OCI-LY3 (cell line): ENCODE measurements at regions not wholly inside any gene's neighbourhood (a gene's known extent, or its start where the extent isn't known, plus 50 kb on each side); places are given as distances from the start of the nearest gene placed in this dataset.

Source experiments
- H2AFZ ChIP-seq: fragments of 200-600, 300-600 bp; shearing (Covaris generic); 2 replicates; pipeline ENCODE4 v1.6.0; 2014; ENCODE audit warnings: antibody characterized with exemption, low read depth, low read length
- H3K27ac ChIP-seq: fragments of 200-600, 300-600 bp; sonication (generic); 2 replicates; pipeline ENCODE4 v1.5.1; 2014; ENCODE audit warnings: mild to moderate bottlenecking, low read length, moderate library complexity, mixed read lengths
- H3K27me3 ChIP-seq: fragments of 200-600, 300-600 bp; sonication (generic); 2 replicates; pipeline ENCODE4 v1.6.1; 2014; ENCODE audit warnings: low read depth, low read length, mixed read lengths
- H3K36me3 ChIP-seq: fragments of 200-600, 300-600 bp; sonication (generic); replicated peaks from 2 replicates; pipeline ENCODE3; 2014; ENCODE audit warnings: low read depth, low read length, mixed read lengths
- H3K4me1 ChIP-seq: fragments of 300-600, 200-600 bp; sonication (generic); 2 replicates; pipeline ENCODE4 v1.6.1; 2014; ENCODE audit warnings: low read length, mixed read lengths
- H3K4me2 ChIP-seq: fragments of 200-600, 300-600 bp; sonication (generic); 2 replicates; pipeline ENCODE4 v1.6.1; 2014; ENCODE audit warnings: low read length, mixed read lengths
- H3K4me3 ChIP-seq: fragments of 300-600, 200-600 bp; sonication (generic); 2 replicates; pipeline ENCODE4 v1.5.1; 2014; ENCODE audit warnings: antibody characterized with exemption, mild to moderate bottlenecking, low read length, moderate library complexity
- H3K79me2 ChIP-seq: fragments of 300-600, 200-600 bp; shearing (Covaris generic); 2 replicates; pipeline ENCODE4 v1.6.1; 2014; ENCODE audit warnings: mild to moderate bottlenecking, low read length, mixed read lengths
- H3K9ac ChIP-seq: fragments of 300-600, 200-600 bp; shearing (Covaris generic); 2 replicates; pipeline ENCODE4 v1.6.0; 2014; ENCODE audit warnings: mild to moderate bottlenecking, low read length, moderate library complexity
- H3K9me3 ChIP-seq: fragments of 200-600, 300-600 bp; shearing (Covaris generic); 2 replicates; pipeline ENCODE4 v1.6.1; 2014; ENCODE audit warnings: low read length, mixed read lengths; ENCODE audit not compliant: insufficient read depth
- H4K20me1 ChIP-seq: fragments of 200-600, 300-600 bp; sonication (generic); 2 replicates; pipeline ENCODE4 v1.6.1; 2016; ENCODE audit warnings: low read length, mixed read lengths; ENCODE audit not compliant: insufficient read depth
- EZH2phosphoT487 ChIP-seq: fragments of 200-600 bp; shearing (Covaris generic); IDR thresholded peaks from 2 replicates; pipeline ENCODE4 v1.6.1; 2018; ENCODE audit warnings: antibody characterized with exemption, mixed run types, low read depth
- TF ChIP-seq, protein P1 (sequence below): fragments of 200-600, 300-600 bp; sonication (generic); IDR thresholded peaks from 2 replicates; pipeline ENCODE4 v1.5.1; 2014; ENCODE audit warnings: antibody characterized with exemption, low read length, low read depth

DNA sequence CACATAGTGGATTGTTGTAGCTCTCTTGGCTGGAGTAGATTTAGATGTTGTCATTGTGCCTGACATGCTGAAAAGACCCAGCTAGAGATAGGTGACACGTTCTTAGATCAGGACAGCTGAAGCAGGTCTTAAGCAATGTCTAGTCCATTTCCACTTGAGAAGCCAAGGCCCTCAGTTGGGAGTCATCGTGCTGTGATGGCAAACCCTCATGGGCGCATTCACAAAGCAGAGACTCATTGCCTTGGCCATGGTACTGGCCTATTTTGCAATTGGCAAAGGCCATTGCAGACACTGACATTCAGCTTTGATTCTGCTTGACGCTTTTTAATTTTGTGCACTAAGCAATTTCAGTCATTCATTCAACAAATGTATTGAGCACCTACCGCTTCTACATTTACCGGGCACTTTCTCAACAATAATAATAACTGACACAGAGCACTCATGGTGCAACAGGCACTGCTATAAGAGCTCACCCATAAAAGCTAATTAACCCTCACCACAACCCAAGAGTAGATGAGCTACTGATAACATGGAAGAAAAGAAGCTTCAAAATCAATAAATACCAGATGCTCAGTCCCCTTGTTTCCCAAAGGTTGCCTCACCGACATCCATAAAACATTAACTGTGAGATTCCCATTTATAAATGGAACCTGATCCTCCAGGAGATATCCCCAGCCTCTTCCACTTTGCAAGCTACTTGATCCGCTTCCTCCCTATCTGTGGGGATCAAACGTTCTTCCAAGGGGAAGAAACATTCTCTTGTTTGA lies 200.1 kb downstream of the TLE3 start:
- Histone ChIP-seq H3K27me3 (peaks cover 56% of the 10 kb centered on the region), H4K20me1 (no peaks in the 10 kb centered on the region)

DNA sequence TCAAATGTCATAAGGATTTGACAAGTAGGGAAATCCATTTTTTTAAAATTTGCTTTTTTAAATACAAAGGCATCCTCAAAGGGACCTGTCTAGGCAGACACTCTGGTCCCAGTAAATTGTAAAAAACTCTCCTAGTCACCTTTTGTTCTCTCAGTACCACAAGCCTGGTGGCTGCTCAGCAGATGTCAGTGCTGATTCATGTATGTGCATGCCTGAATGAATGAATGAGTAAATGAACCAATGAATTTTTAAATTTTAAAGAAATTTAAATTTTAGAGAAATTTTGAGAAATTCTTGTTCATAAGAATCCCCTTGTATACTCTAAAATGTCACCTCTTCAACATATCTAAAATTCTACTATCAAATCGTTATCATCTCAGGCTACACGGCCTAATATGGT lies 199.5 kb downstream of the TLE3 start:
- no peaks in the 10 kb centered on the region for H3K36me3 ChIP-seq
- no peak overlapping the region for H3K4me2 ChIP-seq
- no peak for TF ChIP-seq EZH2phosphoT487
- TF ChIP-seq, protein P1, sequence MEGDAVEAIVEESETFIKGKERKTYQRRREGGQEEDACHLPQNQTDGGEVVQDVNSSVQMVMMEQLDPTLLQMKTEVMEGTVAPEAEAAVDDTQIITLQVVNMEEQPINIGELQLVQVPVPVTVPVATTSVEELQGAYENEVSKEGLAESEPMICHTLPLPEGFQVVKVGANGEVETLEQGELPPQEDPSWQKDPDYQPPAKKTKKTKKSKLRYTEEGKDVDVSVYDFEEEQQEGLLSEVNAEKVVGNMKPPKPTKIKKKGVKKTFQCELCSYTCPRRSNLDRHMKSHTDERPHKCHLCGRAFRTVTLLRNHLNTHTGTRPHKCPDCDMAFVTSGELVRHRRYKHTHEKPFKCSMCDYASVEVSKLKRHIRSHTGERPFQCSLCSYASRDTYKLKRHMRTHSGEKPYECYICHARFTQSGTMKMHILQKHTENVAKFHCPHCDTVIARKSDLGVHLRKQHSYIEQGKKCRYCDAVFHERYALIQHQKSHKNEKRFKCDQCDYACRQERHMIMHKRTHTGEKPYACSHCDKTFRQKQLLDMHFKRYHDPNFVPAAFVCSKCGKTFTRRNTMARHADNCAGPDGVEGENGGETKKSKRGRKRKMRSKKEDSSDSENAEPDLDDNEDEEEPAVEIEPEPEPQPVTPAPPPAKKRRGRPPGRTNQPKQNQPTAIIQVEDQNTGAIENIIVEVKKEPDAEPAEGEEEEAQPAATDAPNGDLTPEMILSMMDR: no peak
- H3K9ac ChIP-seq: no peak overlapping the region
- H3K79me2 ChIP-seq: no peaks in the 10 kb centered on the region
- H3K27me3 ChIP-seq: peaks cover 50% of the 10 kb centered on the region
- H3K27ac ChIP-seq: no peak overlapping the region
- no peak overlapping the region for H2AFZ ChIP-seq
- H3K4me3 ChIP-seq: no peak overlapping the region
- no peaks in the 10 kb centered on the region for H4K20me1 ChIP-seq
- no peaks in the 10 kb centered on the region for H3K4me1 ChIP-seq
- no peaks in the 10 kb centered on the region for H3K9me3 ChIP-seq

More for the DNA sequence above, 200.1 kb downstream of the TLE3 start:
- H3K4me3 ChIP-seq: no peak overlapping the region
- H2AFZ ChIP-seq: no peak overlapping the region
- H3K36me3 ChIP-seq: no peaks in the 10 kb centered on the region
- no peaks in the 10 kb centered on the region for H3K4me1 ChIP-seq
- TF ChIP-seq EZH2phosphoT487: no peak
- TF ChIP-seq, protein P1: no peak
- H3K9me3 ChIP-seq: no peaks in the 10 kb centered on the region
- no peak overlapping the region for H3K27ac ChIP-seq
- H3K79me2 ChIP-seq: no peaks in the 10 kb centered on the region
- no peak overlapping the region for H3K4me2 ChIP-seq
- no peak overlapping the region for H3K9ac ChIP-seq

DNA sequence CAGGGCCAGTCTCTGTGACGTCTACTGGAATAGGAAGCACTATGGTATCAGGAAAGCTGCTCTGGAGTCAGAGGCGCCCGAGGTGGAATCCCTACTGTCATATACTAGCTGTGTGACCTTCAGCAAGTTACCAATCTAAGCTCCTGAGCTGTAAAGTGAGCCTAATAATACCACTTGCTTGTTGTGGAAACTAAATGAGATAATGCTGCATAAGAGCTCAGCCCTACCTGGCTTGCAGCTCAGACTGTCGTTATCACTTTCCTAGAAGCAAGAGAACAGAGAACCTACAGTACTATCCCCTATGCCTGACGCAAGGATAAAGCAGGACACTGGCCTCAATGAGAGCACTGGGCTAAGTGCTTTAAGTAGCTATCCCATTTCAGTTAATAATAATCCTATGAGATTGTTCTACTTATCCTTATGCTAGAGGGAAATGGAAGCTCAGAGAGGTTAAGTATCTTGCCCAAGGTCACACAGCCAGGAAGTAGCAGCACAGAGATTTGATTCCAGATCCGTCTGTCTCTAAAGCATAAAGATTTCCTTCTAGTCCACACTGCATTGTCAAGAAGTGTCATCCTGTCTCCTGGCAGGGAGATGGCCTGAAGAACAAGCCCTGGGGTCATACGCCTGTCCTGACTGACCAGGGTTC lies 195.2 kb downstream of the TLE3 start:
- no peaks in the 10 kb centered on the region for H3K9me3 ChIP-seq

More for the DNA sequence above, 195.2 kb downstream of the TLE3 start:
- Histone ChIP-seq H2AFZ (no peak overlapping the region), H3K4me2 (no peak overlapping the region), H3K27ac (no peak overlapping the region), H3K4me1 (no peaks in the 10 kb centered on the region), H3K4me3 (no peak overlapping the region), H3K36me3 (no peaks in the 10 kb centered on the region), H3K9ac (no peak overlapping the region), H3K79me2 (no peaks in the 10 kb centered on the region), H3K27me3 (peaks cover 7% of the 10 kb centered on the region), H4K20me1 (no peaks in the 10 kb centered on the region)
- TF ChIP-seq, protein P1: no peak
- TF ChIP-seq EZH2phosphoT487: no peak
